ENCODE measurements at regions not wholly inside any gene's neighbourhood (a gene's known extent, or its start where the extent isn't known, plus 50 kb on each side); places are given as distances from the start of the nearest gene placed in this dataset.

DNA sequence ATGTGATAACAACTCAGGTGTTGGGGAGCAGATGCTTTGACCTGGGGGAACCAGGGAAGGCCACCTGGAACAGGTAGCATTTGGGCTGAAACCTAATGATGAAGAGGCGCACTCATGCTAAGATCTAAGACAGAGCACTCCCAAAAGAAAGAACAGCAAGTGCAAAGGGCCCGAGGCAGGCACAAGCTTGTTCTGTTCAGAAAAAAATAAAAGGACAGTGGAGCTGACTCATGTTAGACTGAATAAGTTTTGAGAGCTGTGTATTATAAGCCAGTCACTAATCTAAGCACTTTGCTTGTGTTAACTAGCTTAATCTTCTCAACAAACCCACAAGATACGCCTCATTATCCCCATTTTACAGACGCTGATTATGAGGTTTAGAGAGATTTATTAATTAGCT is 90.1 kb downstream of the MATN1 start:
- H3K27me3 ChIP-seq (ENCODE audit: control insufficient read depth, extremely low read depth, insufficient read depth, low read length) = no peaks in the 10 kb centered on the region
- FAIRE-seq = peak; percentile 86

DNA sequence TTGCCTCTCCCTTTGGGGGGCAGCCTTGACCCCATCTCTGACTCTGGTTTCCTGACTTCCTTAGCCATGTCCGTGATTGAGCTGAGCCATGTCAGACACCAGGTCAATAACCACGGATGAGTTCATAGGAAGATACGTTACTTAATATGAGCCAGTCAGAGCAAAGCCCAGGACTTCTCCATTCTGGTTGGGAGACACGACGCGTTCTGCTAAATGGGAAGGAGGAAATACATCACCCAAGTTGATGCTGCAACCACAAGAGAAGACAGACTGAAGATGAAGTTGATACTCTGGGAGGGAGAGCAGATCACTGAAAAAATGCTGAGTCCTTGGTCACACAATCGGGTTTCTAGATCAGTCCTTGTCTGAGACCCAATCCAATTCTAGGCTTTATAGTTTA is 90.9 kb downstream of the MATN1 start:
- FAIRE-seq (no peak), DNase-seq (ENCODE audit: low read depth, low spot score) (no peak)
- TF ChIP-seq, protein P1, sequence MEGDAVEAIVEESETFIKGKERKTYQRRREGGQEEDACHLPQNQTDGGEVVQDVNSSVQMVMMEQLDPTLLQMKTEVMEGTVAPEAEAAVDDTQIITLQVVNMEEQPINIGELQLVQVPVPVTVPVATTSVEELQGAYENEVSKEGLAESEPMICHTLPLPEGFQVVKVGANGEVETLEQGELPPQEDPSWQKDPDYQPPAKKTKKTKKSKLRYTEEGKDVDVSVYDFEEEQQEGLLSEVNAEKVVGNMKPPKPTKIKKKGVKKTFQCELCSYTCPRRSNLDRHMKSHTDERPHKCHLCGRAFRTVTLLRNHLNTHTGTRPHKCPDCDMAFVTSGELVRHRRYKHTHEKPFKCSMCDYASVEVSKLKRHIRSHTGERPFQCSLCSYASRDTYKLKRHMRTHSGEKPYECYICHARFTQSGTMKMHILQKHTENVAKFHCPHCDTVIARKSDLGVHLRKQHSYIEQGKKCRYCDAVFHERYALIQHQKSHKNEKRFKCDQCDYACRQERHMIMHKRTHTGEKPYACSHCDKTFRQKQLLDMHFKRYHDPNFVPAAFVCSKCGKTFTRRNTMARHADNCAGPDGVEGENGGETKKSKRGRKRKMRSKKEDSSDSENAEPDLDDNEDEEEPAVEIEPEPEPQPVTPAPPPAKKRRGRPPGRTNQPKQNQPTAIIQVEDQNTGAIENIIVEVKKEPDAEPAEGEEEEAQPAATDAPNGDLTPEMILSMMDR (optimal IDR thresholded peaks at IDR 0.05 in 1 of 3, IDR thresholded peaks at IDR 0.05 in 1 of 3, conservative IDR thresholded peaks at IDR 0.05 in 1 of 3; ENCODE audit: extremely low read depth in 1 of 3, insufficient read depth in 2 of 3, low read length in 3 of 3) = no peak
- TF ChIP-seq EZH2 (IDR thresholded peaks at IDR 0.05; ENCODE audit: low read length) = no peak
- Histone ChIP-seq H2AFZ (ENCODE audit: control insufficient read depth, low read length) (no peak overlapping the region), H3K27me3 (ENCODE audit: control insufficient read depth, extremely low read depth, insufficient read depth, low read length) (no peaks in the 10 kb centered on the region), H4K20me1 (ENCODE audit: control insufficient read depth, extremely low read depth, insufficient read depth, low read length) (no peaks in the 10 kb centered on the region), H3K9me1 (ENCODE audit: control insufficient read depth, extremely low read depth, insufficient read depth, low read length) (no peaks in the 10 kb centered on the region), H3K4me3 (ENCODE audit: control insufficient read depth in 2 of 3, extremely low read depth in 1 of 3, insufficient read depth in 2 of 3, low read depth in 1 of 3, low read length in 3 of 3) (no peak overlapping the region), H3K79me2 (ENCODE audit: control insufficient read depth, insufficient read depth, low read length) (no peaks in the 10 kb centered on the region), H3K4me1 (ENCODE audit: control insufficient read depth, extremely low read depth, insufficient read depth, low read length) (peaks cover 12% of the 10 kb centered on the region), H3K9ac (ENCODE audit: control insufficient read depth, extremely low read depth, insufficient read depth, low read length) (no peak overlapping the region), H3K4me2 (ENCODE audit: control insufficient read depth, extremely low read depth, insufficient read depth, low read depth, low read length) (no peak overlapping the region), H3K27ac (ENCODE audit: control insufficient read depth, insufficient read depth, low read length) (no peak overlapping the region), H3K9me3 (ENCODE audit: control insufficient read depth, low read depth, low read length) (peaks cover 2% of the 10 kb centered on the region), H3K36me3 (ENCODE audit: control insufficient read depth in 2 of 2, extremely low read depth in 1 of 2, insufficient read depth in 2 of 2, low read length in 2 of 2) (no peaks in the 10 kb centered on the region)
- dilution Hi-C loops (cut with MboI; ENCODE audit: extremely low pct_ligation_motif_present, low sequenced_read_pairs) = no loop called here

More for the DNA sequence above, 90.1 kb downstream of the MATN1 start:
- Histone ChIP-seq H3K36me3 (ENCODE audit: control insufficient read depth in 2 of 2, extremely low read depth in 1 of 2, insufficient read depth in 2 of 2, low read length in 2 of 2) (no peaks in the 10 kb centered on the region), H3K4me2 (ENCODE audit: control insufficient read depth, extremely low read depth, insufficient read depth, low read depth, low read length) (no peak overlapping the region), H3K9ac (ENCODE audit: control insufficient read depth, extremely low read depth, insufficient read depth, low read length) (no peak overlapping the region), H3K4me1 (ENCODE audit: control insufficient read depth, extremely low read depth, insufficient read depth, low read length) (peaks cover 12% of the 10 kb centered on the region), H4K20me1 (ENCODE audit: control insufficient read depth, extremely low read depth, insufficient read depth, low read length) (no peaks in the 10 kb centered on the region), H3K4me3 (ENCODE audit: control insufficient read depth in 2 of 3, extremely low read depth in 1 of 3, insufficient read depth in 2 of 3, low read depth in 1 of 3, low read length in 3 of 3) (no peak overlapping the region), H3K27ac (ENCODE audit: control insufficient read depth, insufficient read depth, low read length) (no peak overlapping the region), H3K9me1 (ENCODE audit: control insufficient read depth, extremely low read depth, insufficient read depth, low read length) (no peaks in the 10 kb centered on the region), H3K9me3 (ENCODE audit: control insufficient read depth, low read depth, low read length) (no peaks in the 10 kb centered on the region), H3K79me2 (ENCODE audit: control insufficient read depth, insufficient read depth, low read length) (no peaks in the 10 kb centered on the region), H2AFZ (ENCODE audit: control insufficient read depth, low read length) (no peak overlapping the region)
- TF ChIP-seq EZH2 (IDR thresholded peaks at IDR 0.05; ENCODE audit: low read length) = no peak
- TF ChIP-seq, protein P1 (optimal IDR thresholded peaks at IDR 0.05 in 1 of 3, IDR thresholded peaks at IDR 0.05 in 1 of 3, conservative IDR thresholded peaks at IDR 0.05 in 1 of 3; ENCODE audit: extremely low read depth in 1 of 3, insufficient read depth in 2 of 3, low read length in 3 of 3) = no peak
- DNase-seq (ENCODE audit: low read depth, low spot score) = no peak
- dilution Hi-C loops (cut with MboI; ENCODE audit: extremely low pct_ligation_motif_present, low sequenced_read_pairs) = no loop called here

Measured in keratinocyte (primary cell).